HFFc6 (cell line): ENCODE measurements at regions not wholly inside any gene's neighbourhood (a gene's known extent, or its start where the extent isn't known, plus 50 kb on each side); places are given as distances from the start of the nearest gene placed in this dataset.

Source experiments
- DNase-seq: peaks from one replicate; pipeline ENCODE4 v3.0.0-alpha.2; 2018
- H3K27ac Mint-ChIP-seq: 2 replicates; pipeline ENCODE4 v1.8.0; 2020; ENCODE audit warnings: mild to moderate bottlenecking, mixed read lengths
- H3K27me3 Mint-ChIP-seq: 2 replicates; pipeline ENCODE4 v1.8.0; 2021; ENCODE audit warnings: mild to moderate bottlenecking, moderate library complexity, mixed read lengths; ENCODE audit not compliant: insufficient read depth
- H3K36me3 Mint-ChIP-seq: 2 replicates; pipeline ENCODE4 v1.8.0; 2021; ENCODE audit warnings: low read depth, mixed read lengths
- H3K4me1 Mint-ChIP-seq: 2 replicates; pipeline ENCODE4 v1.8.0; 2020; ENCODE audit warnings: low read depth, mixed read lengths
- H3K4me3 Mint-ChIP-seq: 2 replicates; pipeline ENCODE4 v1.8.0; 2020; ENCODE audit warnings: mild to moderate bottlenecking, moderate library complexity, mixed read lengths
- H3K9me3 Mint-ChIP-seq: 2 replicates; pipeline ENCODE4 v1.8.0; 2020; ENCODE audit warnings: mild to moderate bottlenecking, mixed read lengths
- CTCF ChIP-seq: fragments of 200-600 bp; sonication (generic); IDR thresholded peaks from 2 replicates; pipeline ENCODE4 v1.5.0; 2021; ENCODE audit warnings: antibody characterized with exemption, mild to moderate bottlenecking

GRCh38 chr2:194363878-194364277, 1293.1 kb upstream of the SLC39A10 start:
- no peak for TF ChIP-seq CTCF
- Mint-ChIP-seq H3K4me3 (no peak overlapping the region), H3K27ac (no peak overlapping the region), H3K9me3 (peaks cover 40% of the 10 kb centered on the region), H3K27me3 (no peaks in the 10 kb centered on the region), H3K4me1 (no peaks in the 10 kb centered on the region), H3K36me3 (no peaks in the 10 kb centered on the region)
- no peak for DNase-seq

GRCh38 chr2:194363295-194363694, 1293.7 kb upstream of the SLC39A10 start:
- no peak overlapping the region for H3K27ac Mint-ChIP-seq
- no peaks in the 10 kb centered on the region for H3K36me3 Mint-ChIP-seq
- no peak for DNase-seq
- H3K9me3 Mint-ChIP-seq, result peaks cover 36% of the 10 kb centered on the region
- no peaks in the 10 kb centered on the region for H3K4me1 Mint-ChIP-seq
- H3K27me3 Mint-ChIP-seq, result no peaks in the 10 kb centered on the region
- no peak for TF ChIP-seq CTCF
- H3K4me3 Mint-ChIP-seq, result no peak overlapping the region

GRCh38 chr2:194352505-194352904, 1304.5 kb upstream of the SLC39A10 start:
- Mint-ChIP-seq H3K36me3 (no peaks in the 10 kb centered on the region), H3K27me3 (no peaks in the 10 kb centered on the region), H3K27ac (no peak overlapping the region), H3K9me3 (peaks cover 39% of the 10 kb centered on the region), H3K4me1 (no peaks in the 10 kb centered on the region), H3K4me3 (no peak overlapping the region)
- no peak for TF ChIP-seq CTCF
- no peak for DNase-seq

DNA sequence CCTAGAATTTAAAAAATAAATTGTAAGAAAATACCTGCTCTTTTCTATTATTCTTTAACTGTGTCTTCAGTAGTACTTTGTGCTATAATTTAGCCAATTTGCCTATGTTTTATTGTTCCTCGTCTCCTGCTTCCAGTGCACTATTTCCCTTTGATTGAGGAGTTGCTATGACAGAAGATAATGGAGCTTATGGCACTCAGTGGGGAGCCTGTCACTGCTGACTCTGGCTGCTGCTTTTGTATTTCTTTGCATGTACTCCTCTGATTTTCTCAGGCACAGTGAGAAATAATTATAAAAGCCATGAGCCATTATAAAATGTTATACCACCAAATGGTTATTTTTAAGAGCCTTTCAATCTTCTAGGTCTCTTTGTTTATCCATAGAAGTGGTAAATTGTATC, 1310.8 kb upstream of the SLC39A10 start:
- H3K36me3 Mint-ChIP-seq, result no peaks in the 10 kb centered on the region
- H3K9me3 Mint-ChIP-seq, result peaks cover 21% of the 10 kb centered on the region
- DNase-seq, result no peak
- no peak overlapping the region for H3K4me3 Mint-ChIP-seq
- H3K27me3 Mint-ChIP-seq, result no peaks in the 10 kb centered on the region
- H3K4me1 Mint-ChIP-seq, result no peaks in the 10 kb centered on the region
- TF ChIP-seq CTCF, result no peak
- H3K27ac Mint-ChIP-seq, result no peak overlapping the region

DNA sequence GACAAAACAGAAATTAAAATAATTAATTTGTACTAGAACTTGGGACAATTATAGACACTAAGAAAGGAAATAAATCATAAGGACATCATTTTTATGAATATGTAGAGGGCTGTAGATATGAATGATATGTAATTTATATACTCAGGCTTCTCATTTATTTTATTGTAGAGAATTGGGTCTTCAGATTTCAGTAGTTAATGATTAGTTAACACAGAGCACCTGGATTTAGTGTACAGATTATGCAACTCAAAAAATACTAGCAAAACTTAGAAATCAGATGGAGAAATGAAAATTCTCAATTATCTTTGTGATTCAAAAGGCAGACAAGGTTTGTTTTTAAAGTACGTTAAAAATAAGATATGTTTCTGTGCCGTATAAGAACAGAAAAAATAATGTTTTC, 1311.7 kb upstream of the SLC39A10 start:
- no peak for TF ChIP-seq CTCF
- H3K4me3 Mint-ChIP-seq, result no peak overlapping the region
- H3K27me3 Mint-ChIP-seq, result no peaks in the 10 kb centered on the region
- DNase-seq, result no peak
- no peak overlapping the region for H3K27ac Mint-ChIP-seq
- H3K9me3 Mint-ChIP-seq, result peaks cover 21% of the 10 kb centered on the region
- no peaks in the 10 kb centered on the region for H3K36me3 Mint-ChIP-seq
- H3K4me1 Mint-ChIP-seq, result no peaks in the 10 kb centered on the region

GRCh38 chr2:194343167-194343566, 1313.9 kb upstream of the SLC39A10 start:
- peaks cover 26% of the 10 kb centered on the region for H3K9me3 Mint-ChIP-seq
- no peak overlapping the region for H3K4me3 Mint-ChIP-seq
- H3K36me3 Mint-ChIP-seq, result no peaks in the 10 kb centered on the region
- no peak overlapping the region for H3K27ac Mint-ChIP-seq
- H3K4me1 Mint-ChIP-seq, result no peaks in the 10 kb centered on the region
- no peak for DNase-seq
- TF ChIP-seq CTCF, result no peak
- H3K27me3 Mint-ChIP-seq, result no peaks in the 10 kb centered on the region
